Psoas muscle (tissue), 7 donors: ENCODE measurements at regions not wholly inside any gene's neighbourhood (a gene's known extent, or its start where the extent isn't known, plus 50 kb on each side); places are given as distances from the start of the nearest gene placed in this dataset.

Experiments used
- ATAC-seq, 4 donors: fragments of 200-7000 bp; cut with Tn5 transposase; one replicate each; pipeline ENCODE4 v1.9.1; 2020; ENCODE audit warnings: moderate library complexity in 3 of 4, mild to moderate bottlenecking in 2 of 4
- DNase-seq, 2 donors: peaks; one replicate each; pipeline ENCODE4 v3.0.0-alpha.2; 2020
- H3K27ac ChIP-seq: fragments of 200-600 bp; one replicate; pipeline ENCODE4 v1.8.0; 2022
- H3K27me3 ChIP-seq, 3 donors: fragments of 200-600 bp in 1 of 3; one replicate each; pipeline versions ENCODE4 v1.6.1 to v1.8.0; 2013 to 2022; ENCODE audit warnings: low read length in 2 of 3, mild to moderate bottlenecking in 2 of 3, moderate library complexity in 1 of 3; ENCODE audit not compliant: insufficient read depth in 3 of 3
- H3K36me3 ChIP-seq, 2 donors: fragments of 200-600 bp in 1 of 2; one replicate each; pipeline versions ENCODE4 v1.6.1 to v1.8.0; 2013 to 2022; ENCODE audit warnings: low read depth in 1 of 2, mild to moderate bottlenecking in 1 of 2, moderate library complexity in 1 of 2; ENCODE audit not compliant: insufficient read depth in 1 of 2
- H3K4me1 ChIP-seq: fragments of 200-600 bp; one replicate; pipeline ENCODE4 v1.8.0; 2022
- H3K4me3 ChIP-seq: fragments of 200-600 bp; one replicate; pipeline ENCODE4 v1.8.0; 2022; ENCODE audit warnings: mild to moderate bottlenecking
- H3K9me3 ChIP-seq: fragments of 200-600 bp; one replicate; pipeline ENCODE4 v1.8.0; 2022
- WGBS, 3 donors: extraction: QIAGEN DNeasy Blood & Tissue Kit; methylation state at CpG; one replicate each; pipeline versions ENCODE4 v1.1.6 to v1.1.7; 2013; 5-methylcytosine and 5-hydroxymethylcytosine counted together
- intact Hi-C, 2 donors: fragments of 100-400 bp; cut with DNase I; formaldehyde crosslinking; loops; one replicate each; pipeline versions ENCODE4 v1.11.0 to v1.14.2; 2022
- TF ChIP-seq, protein P1 (sequence below): fragments of 200-600 bp; IDR thresholded peaks from one replicate; pipeline ENCODE4 v1.8.0; 2022; ENCODE audit warnings: antibody characterized with exemption
- donor health status: healthy with polysubstance abuse.
- donor health status: DM: no; HTN: no; CAD: no; lungs with moderate emphysema.
- donor health status: Bipolar disorder and iron deficiency.
- donor health status: healthy.
- donor health status: DM: yes; HTN: yes; CAD: no.
- donor health status: DM: no; HTN: no; CAD: no.
- donor health status: DM: yes; HTN: yes; CAD: no.

DNA sequence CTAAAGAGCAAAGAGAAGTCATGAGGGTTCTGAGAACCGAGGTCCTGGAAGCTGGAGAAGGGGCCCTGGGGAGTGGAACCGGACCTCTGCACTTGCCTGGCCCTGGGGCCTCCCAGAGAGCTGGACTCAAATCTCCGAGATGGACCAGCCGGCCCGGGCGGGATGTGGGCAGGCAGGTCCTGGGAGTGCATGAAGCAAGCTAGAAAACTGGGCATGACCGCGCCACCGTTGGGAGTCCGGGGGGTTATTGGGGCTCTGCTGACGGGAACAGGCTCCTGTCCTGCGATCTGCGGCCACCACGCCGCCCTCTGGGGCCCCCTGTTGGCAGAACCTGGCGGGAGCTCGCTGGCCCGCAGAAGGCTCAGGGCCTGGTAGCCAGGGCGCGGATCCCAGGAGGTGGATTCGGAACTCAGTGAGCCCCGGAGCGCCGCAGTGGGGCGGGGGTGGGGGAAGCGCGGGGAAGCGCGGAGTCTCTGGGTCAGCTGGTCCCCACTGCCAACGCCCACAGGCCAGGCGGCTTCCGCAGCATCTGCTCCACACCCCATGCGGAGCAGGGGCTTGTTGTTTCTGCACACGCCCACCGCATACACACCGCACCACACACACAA lies 150.6 kb downstream of the ERCC6L2 start:
- ATAC-seq (peak in 3 of 4 donors; percentile 53 to 60 (median 60)), DNase-seq (no peak)
- peaks cover 3% of the 10 kb centered on the region for H3K4me1 ChIP-seq
- TF ChIP-seq, protein P1, sequence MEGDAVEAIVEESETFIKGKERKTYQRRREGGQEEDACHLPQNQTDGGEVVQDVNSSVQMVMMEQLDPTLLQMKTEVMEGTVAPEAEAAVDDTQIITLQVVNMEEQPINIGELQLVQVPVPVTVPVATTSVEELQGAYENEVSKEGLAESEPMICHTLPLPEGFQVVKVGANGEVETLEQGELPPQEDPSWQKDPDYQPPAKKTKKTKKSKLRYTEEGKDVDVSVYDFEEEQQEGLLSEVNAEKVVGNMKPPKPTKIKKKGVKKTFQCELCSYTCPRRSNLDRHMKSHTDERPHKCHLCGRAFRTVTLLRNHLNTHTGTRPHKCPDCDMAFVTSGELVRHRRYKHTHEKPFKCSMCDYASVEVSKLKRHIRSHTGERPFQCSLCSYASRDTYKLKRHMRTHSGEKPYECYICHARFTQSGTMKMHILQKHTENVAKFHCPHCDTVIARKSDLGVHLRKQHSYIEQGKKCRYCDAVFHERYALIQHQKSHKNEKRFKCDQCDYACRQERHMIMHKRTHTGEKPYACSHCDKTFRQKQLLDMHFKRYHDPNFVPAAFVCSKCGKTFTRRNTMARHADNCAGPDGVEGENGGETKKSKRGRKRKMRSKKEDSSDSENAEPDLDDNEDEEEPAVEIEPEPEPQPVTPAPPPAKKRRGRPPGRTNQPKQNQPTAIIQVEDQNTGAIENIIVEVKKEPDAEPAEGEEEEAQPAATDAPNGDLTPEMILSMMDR: peak; percentile 20
- H3K27ac ChIP-seq: no peak overlapping the region
- 44 to 61% (median 51%) methylated on average over 32 to 36 of the region's 36 CpGs for WGBS, 3 donors
- peaks cover 0 to 26% (median 14%) of the 10 kb centered on the region in 3 donors for H3K27me3 ChIP-seq
- intact Hi-C loops: no loop called here
- no peaks in the 10 kb centered on the region for H3K9me3 ChIP-seq
- H3K36me3 ChIP-seq: no peaks in the 10 kb centered on the region
- H3K4me3 ChIP-seq: no peak overlapping the region

DNA sequence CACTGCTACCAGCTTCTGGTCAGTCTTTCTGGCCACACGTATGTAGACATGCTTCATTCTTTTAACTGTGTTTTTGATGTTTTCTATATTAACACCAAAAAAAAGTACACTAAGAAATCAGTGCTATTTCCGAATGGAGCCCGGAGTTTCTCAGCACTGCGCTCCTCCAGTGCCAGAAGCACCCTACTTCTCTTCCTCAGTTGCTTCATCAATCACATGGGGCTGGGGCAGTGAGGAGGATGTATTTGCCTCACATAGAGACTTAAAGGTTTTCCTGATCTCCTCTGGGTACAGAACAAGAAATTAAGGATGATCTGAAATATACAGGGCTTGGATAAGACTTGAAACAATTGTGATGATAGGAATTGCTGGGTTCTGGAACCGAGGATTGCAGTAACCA lies 148.0 kb downstream of the ERCC6L2 start:
- no peak for ATAC-seq
- Histone ChIP-seq H3K27ac (no peak overlapping the region), H3K27me3 (peaks cover 0 to 47% (median 22%) of the 10 kb centered on the region in 3 donors), H3K4me3 (no peak overlapping the region), H3K4me1 (peaks cover 12% of the 10 kb centered on the region), H3K36me3 (no peaks in the 10 kb centered on the region), H3K9me3 (no peaks in the 10 kb centered on the region)
- WGBS, 3 donors: 90 to 95% (median 91%) methylated on average over 5 of the region's 5 CpGs
- TF ChIP-seq, protein P1: no peak
- intact Hi-C loops: no loop called here
- no peak for DNase-seq

DNA sequence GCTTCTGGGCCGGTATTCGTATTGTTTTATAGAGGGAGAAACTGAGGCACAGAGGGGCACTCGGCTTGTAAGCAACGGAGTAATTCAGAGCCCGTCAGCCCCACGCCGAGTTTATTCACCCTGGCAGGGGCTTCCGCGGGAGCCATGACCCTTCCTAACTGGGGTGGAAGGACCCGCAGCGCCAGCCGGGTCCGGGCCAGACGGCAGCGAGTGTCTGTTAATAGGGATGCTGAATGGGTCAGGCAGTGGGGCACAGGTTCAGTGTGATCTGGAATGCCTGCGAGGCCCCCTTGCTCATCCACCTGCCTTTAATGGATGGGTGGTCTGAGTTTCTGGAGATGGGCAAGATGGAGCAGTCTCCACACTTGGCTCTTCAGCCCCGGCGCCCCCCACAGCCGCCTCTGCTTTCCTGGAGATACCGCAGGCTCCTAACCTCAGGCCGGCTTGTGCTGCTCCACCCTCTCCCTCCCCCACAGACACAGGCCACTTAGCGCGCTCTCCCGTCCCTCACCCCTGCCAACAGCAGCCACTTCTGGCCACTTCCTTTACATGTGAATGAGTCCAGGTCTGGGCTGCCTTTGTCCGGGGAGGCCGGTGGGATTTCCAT lies 147.1 kb downstream of the ERCC6L2 start:
- TF ChIP-seq, protein P1: no peak
- Histone ChIP-seq H3K36me3 (peaks cover 0 to 2% of the 10 kb centered on the region in 2 donors), H3K9me3 (no peaks in the 10 kb centered on the region), H3K4me3 (peak overlapping the region; percentile 71), H3K4me1 (peaks cover 12% of the 10 kb centered on the region), H3K27ac (no peak overlapping the region), H3K27me3 (peaks cover 0 to 47% (median 24%) of the 10 kb centered on the region in 3 donors)
- DNase-seq: no peak
- 42 to 45% (median 44%) methylated on average over 24 to 26 of the region's 26 CpGs for WGBS, 3 donors
- no peak for ATAC-seq
- intact Hi-C loops: no loop called here

DNA sequence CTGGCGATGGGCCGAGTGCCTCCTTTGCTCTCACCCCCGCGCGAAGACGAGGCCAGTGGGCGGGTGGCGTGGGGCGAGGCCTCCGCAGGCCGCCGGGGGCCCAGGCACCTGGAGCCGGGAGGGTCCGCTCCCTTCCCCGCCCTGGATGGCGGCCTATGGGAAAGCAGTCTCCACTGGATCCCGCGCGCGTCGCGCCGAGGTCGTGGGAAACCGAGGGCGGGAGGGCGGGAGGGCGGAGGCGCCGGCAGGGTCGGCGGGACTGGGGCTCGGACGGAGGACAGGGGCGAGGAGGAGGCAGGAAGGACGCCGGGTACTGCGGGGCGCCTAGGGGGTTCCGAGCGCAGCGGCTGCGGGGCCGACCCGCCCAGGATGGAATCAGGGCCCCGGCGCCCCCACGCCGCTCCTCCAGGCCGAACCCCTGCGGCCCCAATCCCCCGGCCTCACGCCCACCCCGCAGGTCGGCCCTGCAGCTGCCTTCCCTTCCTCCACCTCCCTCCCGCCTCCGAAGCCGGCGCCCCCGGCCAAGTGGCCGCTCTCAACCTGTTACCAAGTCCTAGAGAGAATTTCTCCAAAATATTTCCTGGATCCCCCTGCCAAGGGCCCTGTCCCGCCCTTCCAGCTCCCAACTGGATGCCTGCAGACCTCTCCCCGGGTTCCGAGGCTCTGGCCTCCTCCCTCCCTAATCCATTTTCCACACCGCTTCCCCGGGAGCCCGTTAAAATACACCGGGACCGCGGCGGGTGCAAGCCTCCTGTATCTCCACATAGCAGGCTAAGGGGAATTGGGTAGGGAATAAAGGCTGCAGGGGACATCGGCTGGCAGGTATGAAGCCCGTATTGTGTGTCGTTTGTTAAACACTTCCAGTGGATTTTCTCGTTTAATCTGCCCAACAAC lies 146.3 kb downstream of the ERCC6L2 start:
- ATAC-seq (peak; percentile 18 to 39 (median 30)), DNase-seq (no peak)
- no peaks in the 10 kb centered on the region for H3K9me3 ChIP-seq
- peaks cover 12% of the 10 kb centered on the region for H3K4me1 ChIP-seq
- no peak overlapping the region for H3K27ac ChIP-seq
- peaks cover 0 to 7% of the 10 kb centered on the region in 2 donors for H3K36me3 ChIP-seq
- peaks cover 0 to 53% (median 24%) of the 10 kb centered on the region in 3 donors for H3K27me3 ChIP-seq
- WGBS, 3 donors: 1 to 2% (median 2%) methylated on average over 46 to 75 of the region's 75 CpGs
- peak overlapping the region; percentile 71 for H3K4me3 ChIP-seq
- intact Hi-C loops: no loop called here
- TF ChIP-seq, protein P1: no peak
